HG03159 (cell line): ENCODE measurements at regions not wholly inside any gene's neighbourhood (a gene's known extent, or its start where the extent isn't known, plus 50 kb on each side); places are given as distances from the start of the nearest gene placed in this dataset.
"Not testable (repeated sequence)": the region's sequence is repeated elsewhere in the genome, so short reads cannot be mapped to it uniquely, and the experiment has no call there.

ENCODE experiments used
- ATAC-seq: cut with Tn5 transposase; IDR thresholded peaks from one replicate; pipeline ENCODE4 v1.9.1; 2021; ENCODE audit warnings: mild to moderate bottlenecking, moderate library complexity; ENCODE audit not compliant: unreplicated experiment

- no peak for ATAC-seq
Measured at GRCh38 chr4:10853196-10853595, 168.6 kb upstream of the CLNK start.

GRCh38 chr4:10841697-10842096 is 157.1 kb upstream of the CLNK start:
- no peak for ATAC-seq

GRCh38 chr4:10837151-10837550 is 152.6 kb upstream of the CLNK start:
- no peak for ATAC-seq

GRCh38 chr4:10832806-10833628 is 148.4 kb upstream of the CLNK start:
- ATAC-seq = no peak

GRCh38 chr4:10831727-10832408 is 147.3 kb upstream of the CLNK start:
- ATAC-seq = no peak

- ATAC-seq = not testable (repeated sequence)
Measured at GRCh38 chr4:10828918-10829538, 144.5 kb upstream of the CLNK start.

- no peak for ATAC-seq
Measured at GRCh38 chr4:10821826-10822225, 137.3 kb upstream of the CLNK start.

GRCh38 chr4:10816571-10816970 is 132.0 kb upstream of the CLNK start:
- ATAC-seq = no peak

GRCh38 chr4:10811991-10812390 is 127.4 kb upstream of the CLNK start:
- no peak for ATAC-seq

GRCh38 chr4:10810411-10810810 is 125.8 kb upstream of the CLNK start:
- ATAC-seq = no peak

GRCh38 chr4:10809905-10810304 is 125.3 kb upstream of the CLNK start:
- peak; percentile 54 for ATAC-seq

- no peak for ATAC-seq
Measured at GRCh38 chr4:10808591-10808990, 124.0 kb upstream of the CLNK start.

GRCh38 chr4:10806953-10807645 is 122.5 kb upstream of the CLNK start:
- no peak for ATAC-seq

- ATAC-seq = peak; percentile 59
Measured at GRCh38 chr4:10803713-10804343, 119.3 kb upstream of the CLNK start.

- no peak for ATAC-seq
Measured at GRCh38 chr4:10787365-10787764, 102.8 kb upstream of the CLNK start.

- no peak for ATAC-seq
Measured at GRCh38 chr4:10784621-10785020, 100.1 kb upstream of the CLNK start.

- no peak for ATAC-seq
Measured at GRCh38 chr4:10783351-10783750, 98.8 kb upstream of the CLNK start.

- ATAC-seq = no peak
Measured at GRCh38 chr4:10781805-10782204, 97.2 kb upstream of the CLNK start.

GRCh38 chr4:10780803-10781202 is 96.2 kb upstream of the CLNK start:
- ATAC-seq = not testable (repeated sequence)

- ATAC-seq = not testable (repeated sequence)
Measured at GRCh38 chr4:10775132-10775531, 90.6 kb upstream of the CLNK start.

GRCh38 chr4:10773656-10774055 is 89.1 kb upstream of the CLNK start:
- ATAC-seq = no peak
